T1000 (cell line): ENCODE measurements at regions not wholly inside any gene's neighbourhood (a gene's known extent, or its start where the extent isn't known, plus 50 kb on each side); places are given as distances from the start of the nearest gene placed in this dataset.

Experiments
- DNase-seq: peaks from one replicate; lab custom pipeline; 2025; ENCODE audit warnings: mixed read lengths; lab: John Stamatoyannopoulos, UW

- no peak for DNase-seq
These were observed 140.4 kb upstream of the APCDD1 start for GRCh38 chr18:10314066-10314465.

- DNase-seq: no peak
These were observed 138.9 kb upstream of the APCDD1 start for GRCh38 chr18:10315522-10315921.

- DNase-seq: no peak
These were observed 137.7 kb upstream of the APCDD1 start for GRCh38 chr18:10316778-10317177.

GRCh38 chr18:10317864-10318690, 136.4 kb upstream of the APCDD1 start:
- no peak for DNase-seq

- DNase-seq: no peak
These were observed 135.8 kb upstream of the APCDD1 start for GRCh38 chr18:10318691-10318970.

- no peak for DNase-seq
These were observed 135.4 kb upstream of the APCDD1 start for GRCh38 chr18:10319026-10319425.

GRCh38 chr18:10319914-10320600, 134.4 kb upstream of the APCDD1 start:
- no peak for DNase-seq

- DNase-seq: no peak
These were observed 133.6 kb upstream of the APCDD1 start for GRCh38 chr18:10320791-10321190.

- DNase-seq: no peak
These were observed 132.9 kb upstream of the APCDD1 start for GRCh38 chr18:10321576-10321975.

GRCh38 chr18:10322004-10322403, 132.4 kb upstream of the APCDD1 start:
- no peak for DNase-seq

- DNase-seq: no peak
These were observed 132.0 kb upstream of the APCDD1 start for GRCh38 chr18:10322435-10322834.

- no peak for DNase-seq
These were observed 125.3 kb upstream of the APCDD1 start for GRCh38 chr18:10329101-10329500.

- no peak for DNase-seq
These were observed 124.0 kb upstream of the APCDD1 start for GRCh38 chr18:10330428-10330827.

GRCh38 chr18:10332452-10332851, 122.0 kb upstream of the APCDD1 start:
- no peak for DNase-seq

GRCh38 chr18:10336749-10337350, 117.6 kb upstream of the APCDD1 start:
- no peak for DNase-seq

- no peak for DNase-seq
These were observed 113.6 kb upstream of the APCDD1 start for GRCh38 chr18:10340821-10341220.

- DNase-seq: no peak
These were observed 110.7 kb upstream of the APCDD1 start for GRCh38 chr18:10343778-10344177.

- DNase-seq: no peak
These were observed 107.6 kb upstream of the APCDD1 start for GRCh38 chr18:10346749-10347415.

- DNase-seq: no peak
These were observed 104.9 kb upstream of the APCDD1 start for GRCh38 chr18:10349561-10349960.

GRCh38 chr18:10350661-10351060, 103.8 kb upstream of the APCDD1 start:
- no peak for DNase-seq

GRCh38 chr18:10351219-10351818, 103.1 kb upstream of the APCDD1 start:
- DNase-seq: no peak

GRCh38 chr18:10351858-10352257, 102.6 kb upstream of the APCDD1 start:
- DNase-seq: no peak
